Breast epithelium (tissue), 3 donors: ENCODE measurements at regions not wholly inside any gene's neighbourhood (a gene's known extent, or its start where the extent isn't known, plus 50 kb on each side); places are given as distances from the start of the nearest gene placed in this dataset.

ENCODE experiments used
- CTCF ChIP-seq, 3 donors: fragments of 450-650 bp; IDR thresholded peaks; one replicate each; pipeline ENCODE4 v1.5.1; 2016 to 2017; ENCODE audit warnings: antibody characterized with exemption in 3 of 3, mild to moderate bottlenecking in 3 of 3, moderate library complexity in 3 of 3
- POLR2A ChIP-seq: fragments of 450-650 bp; IDR thresholded peaks from one replicate; pipeline ENCODE4 v1.6.1; 2016; ENCODE audit warnings: antibody characterized with exemption, mild to moderate bottlenecking, moderate library complexity
- POLR2AphosphoS5 ChIP-seq, 3 donors: sonication (generic); formaldehyde crosslinking; IDR thresholded peaks; one replicate each; pipeline ENCODE4 v1.6.1; 2017; ENCODE audit warnings: antibody characterized with exemption in 3 of 3

DNA sequence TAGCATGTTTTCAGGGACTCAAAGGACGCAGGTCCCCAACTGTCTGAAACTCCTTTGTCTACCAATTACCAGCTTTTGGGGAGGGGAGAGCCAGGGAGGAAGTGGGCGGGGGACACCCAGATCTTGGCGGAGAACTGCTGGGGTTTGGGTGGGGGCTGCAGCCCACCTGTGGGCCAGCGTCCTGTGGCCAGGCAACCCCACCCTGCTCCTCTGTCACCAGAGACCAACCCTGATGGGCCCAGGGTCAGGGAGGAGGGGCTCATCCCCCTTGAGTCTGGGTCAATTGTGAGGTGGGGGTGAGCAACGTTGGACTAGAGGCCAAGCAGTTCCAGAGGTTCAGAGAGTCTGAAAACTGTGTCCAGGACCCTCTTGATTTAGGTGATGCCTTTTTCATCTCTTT, 96.1 kb upstream of the TARDBP start:
- TF ChIP-seq POLR2A (no peak), CTCF (IDR thresholded peaks at IDR 0.05) (no peak), POLR2AphosphoS5 (IDR thresholded peaks at IDR 0.05) (no peak)
